NCI-H82 treated with DMSO at 0.1 percent for 48 hours (cell line): ENCODE measurements at regions not wholly inside any gene's neighbourhood (a gene's known extent, or its start where the extent isn't known, plus 50 kb on each side); places are given as distances from the start of the nearest gene placed in this dataset.

Source experiments
- DNase-seq: peaks from one replicate; lab custom pipeline; 2025; ENCODE audit not compliant: unreplicated experiment; lab: John Stamatoyannopoulos, UW

- no peak for DNase-seq
These were observed 111.2 kb downstream of the HAO1 start for GRCh38 chr20:7829031-7829430.

- DNase-seq: no peak
These were observed 110.5 kb downstream of the HAO1 start for GRCh38 chr20:7829776-7830175.
